ENCODE measurements at regions not wholly inside any gene's neighbourhood (a gene's known extent, or its start where the extent isn't known, plus 50 kb on each side); places are given as distances from the start of the nearest gene placed in this dataset.

DNA sequence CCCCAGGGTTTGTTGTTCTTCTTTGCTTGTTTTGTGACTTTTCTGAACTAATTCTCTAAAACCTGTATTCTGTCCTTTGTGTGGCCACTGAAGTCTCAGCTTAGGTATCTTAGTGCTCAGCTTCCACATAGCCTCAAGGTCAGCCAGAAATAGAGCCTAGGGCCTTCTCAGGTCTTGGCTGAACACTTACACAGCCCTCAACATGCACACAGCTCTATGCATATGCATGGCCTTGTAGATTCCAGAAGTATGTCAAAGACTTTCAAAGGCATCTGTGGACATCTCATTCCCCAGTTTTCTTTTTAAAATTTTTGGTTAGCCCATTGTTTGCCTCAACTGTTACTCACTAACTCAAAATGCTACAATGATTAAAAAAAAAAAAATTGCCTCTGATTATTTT, 99.9 kb upstream of the GRIA1 start:
- no peak for TF ChIP-seq CTCF (IDR thresholded peaks at IDR 0.05; ENCODE audit: low read depth, low read length)
- DNase-seq, result no peak
- H3K4me3 ChIP-seq (ENCODE audit: low read depth, low read length), result no peak overlapping the region
- no peaks in the 10 kb centered on the region for H3K4me1 ChIP-seq
- H3K27me3 ChIP-seq, result no peaks in the 10 kb centered on the region
- no peaks in the 10 kb centered on the region for H3K36me3 ChIP-seq
- no peaks in the 10 kb centered on the region for H3K9me3 ChIP-seq

- H3K27me3 ChIP-seq, result no peaks in the 10 kb centered on the region
- no peaks in the 10 kb centered on the region for H3K36me3 ChIP-seq
- no peak overlapping the region for H3K4me3 ChIP-seq (ENCODE audit: low read depth, low read length)
- no peaks in the 10 kb centered on the region for H3K9me3 ChIP-seq
- DNase-seq, result no peak
- TF ChIP-seq CTCF (IDR thresholded peaks at IDR 0.05; ENCODE audit: low read depth, low read length), result no peak
- H3K4me1 ChIP-seq, result no peaks in the 10 kb centered on the region
These were observed 90.9 kb upstream of the GRIA1 start for GRCh38 chr5:153399595-153399994.

DNA sequence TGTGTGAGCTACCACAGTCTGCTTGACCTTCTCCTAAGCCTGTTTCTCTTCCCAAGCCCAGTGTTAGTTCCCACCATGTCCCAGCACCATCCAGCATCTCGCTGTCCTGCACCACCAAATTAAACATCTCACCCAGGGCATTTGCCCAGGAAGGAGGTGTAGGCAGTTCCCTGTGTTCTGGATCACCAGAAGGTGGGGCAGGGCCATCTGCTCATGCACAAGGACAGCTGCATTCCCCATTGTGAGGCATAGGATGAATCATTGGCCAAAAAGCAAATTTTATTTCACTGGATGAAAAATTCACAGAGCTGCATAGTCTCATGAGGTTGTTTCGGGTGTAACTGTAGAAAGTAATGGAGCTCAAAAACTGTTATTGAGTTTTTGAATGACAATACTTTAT, 89.5 kb upstream of the GRIA1 start:
- H3K27me3 ChIP-seq, result no peaks in the 10 kb centered on the region
- DNase-seq, result no peak
- no peak for TF ChIP-seq CTCF (IDR thresholded peaks at IDR 0.05; ENCODE audit: low read depth, low read length)
- H3K9me3 ChIP-seq, result no peaks in the 10 kb centered on the region
- no peak overlapping the region for H3K4me3 ChIP-seq (ENCODE audit: low read depth, low read length)
- no peaks in the 10 kb centered on the region for H3K36me3 ChIP-seq
- H3K4me1 ChIP-seq, result no peaks in the 10 kb centered on the region

GRCh38 chr5:153402550-153402949, 87.9 kb upstream of the GRIA1 start:
- Histone ChIP-seq H3K4me3 (ENCODE audit: low read depth, low read length) (no peak overlapping the region), H3K4me1 (no peaks in the 10 kb centered on the region), H3K36me3 (no peaks in the 10 kb centered on the region), H3K27me3 (no peaks in the 10 kb centered on the region), H3K9me3 (no peaks in the 10 kb centered on the region)
- no peak for DNase-seq
- TF ChIP-seq CTCF (IDR thresholded peaks at IDR 0.05; ENCODE audit: low read depth, low read length), result no peak

GRCh38 chr5:153403470-153403869, 87.0 kb upstream of the GRIA1 start:
- no peak overlapping the region for H3K4me3 ChIP-seq (ENCODE audit: low read depth, low read length)
- no peak for TF ChIP-seq CTCF (IDR thresholded peaks at IDR 0.05; ENCODE audit: low read depth, low read length)
- H3K4me1 ChIP-seq, result no peaks in the 10 kb centered on the region
- H3K27me3 ChIP-seq, result no peaks in the 10 kb centered on the region
- H3K36me3 ChIP-seq, result no peaks in the 10 kb centered on the region
- DNase-seq, result no peak
- H3K9me3 ChIP-seq, result no peaks in the 10 kb centered on the region

DNA sequence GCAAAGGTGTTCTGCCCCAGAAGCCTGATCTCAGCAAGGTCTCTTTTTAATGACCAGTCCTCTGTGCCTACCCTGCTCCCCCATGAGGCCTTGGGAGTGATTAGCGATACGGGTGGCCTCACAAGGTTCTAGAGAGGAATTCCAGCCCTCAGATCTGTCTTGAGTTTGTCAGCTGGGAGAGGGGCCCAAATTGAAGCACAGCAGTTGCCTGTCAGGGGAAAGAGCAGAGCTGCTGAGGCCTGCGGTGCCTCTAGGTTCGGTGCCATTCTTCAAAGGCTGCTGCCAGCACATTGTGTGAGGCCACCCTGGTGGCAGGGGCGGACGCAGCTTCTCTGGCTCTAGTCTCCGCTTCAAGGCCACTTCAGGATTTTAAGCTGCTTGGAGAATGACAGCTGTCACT, 85.7 kb upstream of the GRIA1 start:
- H3K27me3 ChIP-seq, result no peaks in the 10 kb centered on the region
- H3K36me3 ChIP-seq, result no peaks in the 10 kb centered on the region
- H3K4me3 ChIP-seq (ENCODE audit: low read depth, low read length), result no peak overlapping the region
- no peak for TF ChIP-seq CTCF (IDR thresholded peaks at IDR 0.05; ENCODE audit: low read depth, low read length)
- H3K4me1 ChIP-seq, result no peaks in the 10 kb centered on the region
- no peaks in the 10 kb centered on the region for H3K9me3 ChIP-seq
- DNase-seq, result no peak

All from BE2C (cell line).